ENCODE measurements at regions not wholly inside any gene's neighbourhood (a gene's known extent, or its start where the extent isn't known, plus 50 kb on each side); places are given as distances from the start of the nearest gene placed in this dataset.

- Histone ChIP-seq H4K91ac (replicated peaks; ENCODE audit: insufficient read length, low read length) (no peak overlapping the region), H2BK20ac (ENCODE audit: low read length) (no peak overlapping the region), H3K4me1 (replicated peaks in 1 of 4; ENCODE audit: control insufficient read depth in 3 of 4, insufficient read depth in 4 of 4, low read length in 3 of 4) (no peaks in the 10 kb centered on the region), H4K20me1 (replicated peaks in 1 of 2; ENCODE audit: control insufficient read depth in 1 of 2, insufficient read depth in 2 of 2, low read length in 2 of 2) (no peaks in the 10 kb centered on the region), H2BK5ac (ENCODE audit: low read depth, low read length) (no peak overlapping the region), H3K79me1 (ENCODE audit: low read depth, low read length) (no peaks in the 10 kb centered on the region), H3K4me3 (ENCODE audit: extremely low read depth in 1 of 4, insufficient read depth in 2 of 4, low read depth in 3 of 4, low read length in 4 of 4) (no peak overlapping the region), H3K18ac (ENCODE audit: extremely low read depth, low read length) (no peak overlapping the region), H3K79me2 (ENCODE audit: control insufficient read depth in 1 of 2, insufficient read depth in 2 of 2, low read length in 2 of 2) (no peaks in the 10 kb centered on the region), H2AFZ (ENCODE audit: low read length) (no peak overlapping the region), H3K4me2 (ENCODE audit: insufficient read depth in 1 of 2, low read depth in 2 of 2, low read length in 2 of 2) (no peak overlapping the region), H3K27ac (ENCODE audit: low read depth, low read length) (no peak overlapping the region), H3K9ac (replicated peaks in 1 of 4; ENCODE audit: extremely low read depth in 1 of 4, low read depth in 3 of 4, low read length in 3 of 4) (no peak overlapping the region), H4K5ac (ENCODE audit: insufficient read length, low read depth, low read length) (no peak overlapping the region), H2AK5ac (ENCODE audit: low read depth, low read length) (no peak overlapping the region), H3K56ac (replicated peaks; ENCODE audit: insufficient read length, low read depth, low read length) (no peak overlapping the region), H2BK12ac (ENCODE audit: low read depth, low read length) (no peak overlapping the region), H3K4ac (replicated peaks; ENCODE audit: insufficient read length, low read depth, low read length) (no peak overlapping the region), H3K23ac (ENCODE audit: insufficient read length) (no peak overlapping the region), H3K27me3 (replicated peaks in 1 of 4; ENCODE audit: control insufficient read depth in 3 of 4, extremely low read depth in 1 of 4, insufficient read depth in 3 of 4, low read length in 3 of 4) (peaks cover 0 to 1% (median 0%) of the 10 kb centered on the region in 4 experiments; a peak in 1 of 7 replicates), H3K36me3 (ENCODE audit: control insufficient read depth in 2 of 4, insufficient read depth in 4 of 4, low read length in 3 of 4) (no peaks in the 10 kb centered on the region), H3K14ac (ENCODE audit: insufficient read length) (no peak overlapping the region), H2BK15ac (ENCODE audit: low read length) (no peak overlapping the region), H4K8ac (ENCODE audit: extremely low read depth, insufficient read depth, low read length) (no peak overlapping the region), H3K9me3 (ENCODE audit: insufficient read depth in 2 of 2, low read depth in 1 of 2, low read length in 1 of 2) (no peaks in the 10 kb centered on the region), H2BK120ac (replicated peaks; ENCODE audit: low read depth, low read length) (no peak overlapping the region), H3K23me2 (ENCODE audit: low read depth, low read length) (no peaks in the 10 kb centered on the region)
- ChIA-PET POLR2A (ENCODE audit: partially characterized antibody) (interaction anchor here (0.6 kb wide), 1 partner anchor 771 kb away, joined by 3 read pairs; no protein-coding TSS in a partner anchor), CTCF (ENCODE audit: partially characterized antibody) (interaction anchor here (0.8 kb wide), 1 partner anchor 81 kb away, joined by 3 read pairs; no protein-coding TSS in a partner anchor)
- WGBS, 2 experiments (ENCODE audit: extremely low coverage in 1 of 2, insufficient coverage in 1 of 2, insufficient read length in 1 of 2, insufficient replicate concordance in 2 of 2, low coverage in 1 of 2, low lambda C conversion rate in 2 of 2, missing lambda C conversion rate in 1 of 2): 66% methylated on average over 3 of the region's 3 CpGs; no CpG with 5 or more reads in 1 of the 2 experiments
- DNase-seq (ENCODE audit: low read depth in 1 of 2, low spot score in 2 of 2) (no peak), FAIRE-seq (no peak)
- TF ChIP-seq PHF8 (conservative IDR thresholded peaks at IDR 0.05; ENCODE audit: low read depth, low read length) (no peak), CTCF (IDR thresholded peaks at IDR 0.05; ENCODE audit: control extremely low read depth in 1 of 3, insufficient read depth in 1 of 3, low read depth in 1 of 3, low read length in 3 of 3) (no peak), POLR2A (IDR thresholded peaks at IDR 0.05; ENCODE audit: control extremely low read depth in 1 of 2, low read depth in 2 of 2, low read length in 2 of 2) (no peak)
Measured at GRCh38 chr4:162767083-162767482, 399.6 kb downstream of the NAF1 start.

Measured in H1 (cell line).